ENCODE measurements at regions not wholly inside any gene's neighbourhood (a gene's known extent, or its start where the extent isn't known, plus 50 kb on each side); places are given as distances from the start of the nearest gene placed in this dataset.
"Not testable (repeated sequence)": the region's sequence is repeated elsewhere in the genome, so short reads cannot be mapped to it uniquely, and the experiment has no call there.

- no peak for DNase-seq
Measured at GRCh38 chr12:32010631-32011336, 51.6 kb downstream of the RESF1 start.

- DNase-seq: no peak
Measured at GRCh38 chr12:32012249-32012785, 53.1 kb downstream of the RESF1 start.

- no peak for DNase-seq
Measured at GRCh38 chr12:32015036-32015435, 55.8 kb downstream of the RESF1 start.

DNA sequence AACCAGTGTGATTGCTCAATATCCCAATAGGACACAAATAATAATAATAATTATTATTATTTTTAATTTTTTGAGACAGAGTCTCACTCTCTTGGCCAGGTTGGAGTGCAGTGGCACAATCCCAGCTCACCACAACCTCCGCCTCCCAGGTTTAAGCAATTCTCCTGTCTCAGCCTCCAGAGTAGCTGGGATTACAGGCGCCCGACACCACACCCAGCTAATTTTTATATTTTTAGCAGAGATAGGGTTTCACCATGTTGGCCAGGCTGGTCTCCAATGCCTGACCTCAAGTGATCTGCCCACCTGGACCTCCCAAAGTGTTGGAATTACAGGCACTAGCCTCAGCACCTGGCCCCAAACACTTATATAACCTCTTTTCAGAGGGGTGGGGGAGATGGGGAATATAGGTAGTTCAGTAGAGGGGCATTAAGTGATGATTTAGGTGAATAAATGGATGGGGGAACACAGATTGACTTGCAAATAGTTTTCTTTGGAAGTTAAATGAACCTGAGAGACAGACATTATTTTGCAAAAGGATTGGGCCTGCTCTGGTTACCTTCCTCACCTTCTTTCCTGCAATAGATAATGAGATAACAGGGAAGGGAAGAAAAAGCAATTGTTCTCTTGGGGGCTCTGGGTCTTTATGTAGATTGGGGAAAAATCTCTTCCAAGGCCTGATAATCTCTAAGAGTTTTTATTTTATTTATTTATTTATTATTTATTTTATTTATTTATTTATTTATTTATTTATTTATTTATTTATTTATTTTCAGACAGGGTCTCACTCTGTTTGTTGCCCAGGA, 57.7 kb downstream of the RESF1 start:
- DNase-seq: no peak

- no peak for DNase-seq
Measured at GRCh38 chr12:32021346-32021773, 62.1 kb downstream of the RESF1 start.

GRCh38 chr12:32022387-32022786, 63.2 kb downstream of the RESF1 start:
- not testable (repeated sequence) for DNase-seq

DNA sequence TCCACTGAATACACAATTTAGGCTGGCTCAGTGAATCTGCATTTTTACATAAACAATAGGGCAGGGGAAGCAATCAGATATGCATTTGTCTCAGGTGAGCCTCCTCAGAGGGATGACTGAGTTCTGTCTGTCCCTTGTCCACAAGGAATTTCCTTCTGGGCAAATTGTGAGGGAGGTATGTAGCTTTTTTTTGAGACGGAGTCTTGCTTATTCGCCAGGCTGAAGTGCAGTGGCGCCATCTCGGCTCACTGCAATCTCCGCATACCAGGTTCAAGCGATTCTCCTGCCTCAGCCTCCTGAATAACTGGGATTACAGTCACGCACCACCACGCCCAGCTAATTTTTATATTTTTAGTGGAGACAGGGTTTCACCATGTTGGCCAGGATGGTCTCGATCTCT, 64.6 kb downstream of the RESF1 start:
- not testable (repeated sequence) for DNase-seq

DNA sequence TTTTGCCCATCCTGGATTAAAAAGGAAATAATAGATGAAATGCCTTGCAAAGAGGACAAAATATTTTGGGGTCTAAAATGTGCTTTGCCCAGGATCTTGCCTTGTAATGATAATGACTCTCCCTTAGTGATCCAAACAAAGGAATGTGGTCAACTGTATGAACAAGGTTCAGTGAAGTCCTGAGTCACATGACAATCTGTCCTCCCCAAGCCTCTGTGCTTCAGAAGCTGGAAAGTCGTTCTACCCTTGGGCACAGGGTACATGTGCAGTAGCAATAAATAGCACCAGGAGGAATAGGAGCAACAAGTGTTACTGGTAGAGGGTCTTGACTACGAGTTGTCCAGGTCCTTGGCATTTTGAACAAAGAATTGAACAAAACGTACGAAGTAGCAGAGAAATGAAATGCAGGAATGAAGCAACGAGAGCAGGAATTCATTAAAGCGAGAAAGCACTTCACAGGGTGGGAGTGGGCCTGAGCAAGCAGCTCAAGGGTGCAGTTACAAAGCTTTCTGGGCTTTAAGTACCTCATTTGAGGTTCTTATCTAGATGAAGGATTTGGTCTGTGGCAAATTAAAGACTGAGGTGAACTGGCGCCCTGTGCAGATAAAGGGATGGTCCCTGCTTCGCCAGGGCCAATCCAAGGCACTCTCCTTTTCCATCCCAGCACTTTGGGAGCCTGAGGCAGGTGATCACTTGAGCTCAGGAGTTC, 65.8 kb downstream of the RESF1 start:
- DNase-seq: no peak

- peak; percentile 30 to 48 for DNase-seq
Measured at GRCh38 chr12:32025906-32026305, 66.7 kb downstream of the RESF1 start.

DNA sequence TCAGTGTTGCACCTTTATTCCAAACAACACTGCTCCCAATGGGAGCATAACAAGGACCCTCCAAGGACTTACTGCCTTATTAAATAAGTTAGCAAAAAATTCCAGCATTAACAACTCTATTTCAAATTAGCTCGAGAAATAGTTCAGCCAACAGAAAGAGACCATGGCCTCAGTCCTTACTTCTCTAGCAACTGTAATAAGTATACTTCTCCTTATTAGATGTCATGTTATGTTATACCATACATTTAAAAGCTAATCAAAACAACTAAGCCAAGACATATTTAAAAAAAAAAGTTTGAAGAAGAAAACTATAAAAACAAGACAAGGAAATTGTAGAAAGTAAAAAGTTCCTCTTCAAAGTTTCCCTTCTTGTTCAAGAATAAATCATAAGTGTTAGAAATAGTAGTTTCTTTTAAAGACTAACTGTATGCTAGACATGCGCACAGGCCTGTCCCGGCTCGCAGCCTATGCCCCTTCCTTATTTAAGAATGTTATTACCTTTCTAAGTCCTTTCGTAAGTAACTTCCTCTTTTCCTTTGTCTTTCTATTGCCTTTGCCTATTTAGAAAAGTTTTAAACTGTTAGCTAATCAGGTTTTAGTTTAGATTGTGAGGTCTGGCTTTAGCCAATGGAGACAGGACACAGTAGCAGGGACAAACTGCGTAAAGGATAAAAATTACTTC, 68.6 kb downstream of the RESF1 start:
- DNase-seq: no peak

GRCh38 chr12:32030151-32030550, 70.9 kb downstream of the RESF1 start:
- no peak for DNase-seq

- no peak for DNase-seq
Measured at GRCh38 chr12:32030676-32031075, 71.5 kb downstream of the RESF1 start.

DNA sequence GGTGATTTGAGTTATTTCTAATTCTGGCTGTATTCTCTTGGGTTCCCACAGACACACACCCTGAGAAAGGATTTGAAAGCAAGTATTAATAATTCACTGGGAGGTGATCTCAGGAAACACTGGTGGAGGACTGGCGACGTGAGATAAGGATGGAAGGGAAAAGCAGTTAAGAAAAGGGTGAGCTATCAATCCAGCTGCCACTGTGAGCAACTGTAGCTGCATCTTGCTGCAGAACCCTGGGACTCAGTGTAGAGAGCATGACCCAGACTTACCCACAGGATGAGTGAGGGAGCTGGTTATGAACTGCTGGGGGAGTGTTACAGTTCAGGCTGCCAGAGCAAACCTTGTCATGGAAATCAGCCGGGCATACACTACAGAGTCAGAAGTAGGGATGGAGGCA, 71.9 kb downstream of the RESF1 start:
- no peak for DNase-seq

- no peak for DNase-seq
Measured at GRCh38 chr12:32032205-32032810, 73.1 kb downstream of the RESF1 start.

- DNase-seq: no peak
Measured at GRCh38 chr12:32033406-32033805, 73.2 kb upstream of the BICD1 start.

- DNase-seq: no peak
Measured at GRCh38 chr12:32034045-32034444, 72.6 kb upstream of the BICD1 start.

GRCh38 chr12:32036477-32037263, 70.0 kb upstream of the BICD1 start:
- DNase-seq: no peak

- DNase-seq: no peak
Measured at GRCh38 chr12:32039347-32039746, 67.3 kb upstream of the BICD1 start.

DNA sequence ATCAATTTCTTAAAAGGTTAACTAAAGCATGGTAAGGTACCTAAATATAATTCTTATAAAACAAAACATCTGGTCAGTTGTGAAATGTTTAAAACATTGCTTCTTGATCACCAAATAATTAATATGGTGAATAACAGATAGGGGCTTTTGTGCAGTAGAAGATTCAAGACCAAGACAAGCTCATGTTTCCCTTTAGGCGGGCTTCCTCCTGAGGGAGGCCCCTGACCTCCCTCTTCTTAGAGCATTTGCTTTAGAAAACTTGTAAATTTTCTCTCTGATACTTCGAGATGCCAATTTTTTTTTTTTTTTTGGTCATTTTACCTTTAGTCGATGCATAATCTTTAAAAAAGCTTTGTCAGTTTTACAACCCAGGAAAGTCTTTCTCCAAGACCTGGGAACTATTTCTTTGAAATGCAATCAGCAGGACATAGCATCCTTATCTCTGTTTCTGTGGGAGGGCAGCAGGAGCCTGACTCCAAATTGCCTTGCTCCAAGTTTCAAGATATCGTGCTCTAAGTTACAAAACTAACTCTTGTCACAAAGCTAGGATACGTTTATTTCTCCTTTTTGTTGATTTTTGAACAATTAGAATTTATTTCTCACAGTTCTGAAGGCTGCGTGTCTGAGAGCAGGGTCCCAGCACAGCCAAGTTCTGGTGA, 66.6 kb upstream of the BICD1 start:
- DNase-seq: no peak

GRCh38 chr12:32043928-32044549, 62.6 kb upstream of the BICD1 start:
- no peak for DNase-seq
